Small intestine (tissue), 7 donors: ENCODE measurements at regions not wholly inside any gene's neighbourhood (a gene's known extent, or its start where the extent isn't known, plus 50 kb on each side); places are given as distances from the start of the nearest gene placed in this dataset.

Source experiments
- DNase-seq, 2 donors: peaks; one replicate each; pipeline versions ENCODE4 v3.0.0 to v3.0.0-alpha.2; 2013
- FAIRE-seq: peaks from 2 replicates; lab custom pipeline; 2012; peaks lifted over from hg19 to GRCh38; lab: Jason Lieb, UNC
- H3K27ac ChIP-seq, 3 donors: one replicate each; pipeline ENCODE4 v1.5.1; 2013; ENCODE audit warnings: low read length in 2 of 3, mild to moderate bottlenecking in 2 of 3, control low read depth in 1 of 3, inconsistent platforms in 1 of 3, low read depth in 1 of 3, moderate library complexity in 1 of 3
- H3K27me3 ChIP-seq, 3 donors: one replicate each; pipeline ENCODE4 v1.6.1; 2013; ENCODE audit warnings: low read length in 3 of 3, inconsistent platforms in 1 of 3; ENCODE audit not compliant: control insufficient read depth in 3 of 3, insufficient read depth in 3 of 3
- H3K36me3 ChIP-seq, 3 donors: one replicate each; pipeline ENCODE4 v1.6.1; 2013; ENCODE audit warnings: low read length in 3 of 3, inconsistent platforms in 1 of 3, low read depth in 1 of 3, mild to moderate bottlenecking in 1 of 3, moderate library complexity in 1 of 3; ENCODE audit not compliant: control insufficient read depth in 3 of 3, insufficient read depth in 2 of 3
- H3K4me1 ChIP-seq, 3 donors: one replicate each; pipeline ENCODE4 v1.6.1; 2013; ENCODE audit warnings: low read length in 2 of 3, inconsistent platforms in 1 of 3, low read depth in 1 of 3, mild to moderate bottlenecking in 1 of 3, moderate library complexity in 1 of 3; ENCODE audit not compliant: control insufficient read depth in 3 of 3, insufficient read depth in 2 of 3
- H3K4me3 ChIP-seq, 3 donors: one replicate each; pipeline ENCODE4 v1.5.1; 2013; ENCODE audit warnings: low read length in 3 of 3, control low read depth in 1 of 3, inconsistent platforms in 1 of 3, low read depth in 1 of 3, mild to moderate bottlenecking in 1 of 3, moderate library complexity in 1 of 3
- H3K9me3 ChIP-seq, 2 donors: one replicate each; pipeline ENCODE4 v1.6.1; 2013; ENCODE audit warnings: low read depth in 1 of 2, low read length in 1 of 2; ENCODE audit not compliant: control insufficient read depth in 2 of 2, insufficient read depth in 1 of 2
- WGBS, 3 donors: extraction: QIAGEN DNeasy Blood & Tissue Kit; methylation state at CpG; one replicate each; pipeline ENCODE4 v1.1.7; 2013; 5-methylcytosine and 5-hydroxymethylcytosine counted together
- donor health status: healthy with polysubstance abuse.
- donor health status: control.
- donor health status: control.
- donor health status: Bipolar disorder and iron deficiency.
- donor health status: healthy.

GRCh38 chr12:127300753-127301152 lies 966.2 kb upstream of the TMEM132C start:
- Histone ChIP-seq H3K9me3 (peaks cover 0 to 6% of the 10 kb centered on the region in 2 donors), H3K36me3 (no peaks in the 10 kb centered on the region), H3K4me1 (no peaks in the 10 kb centered on the region), H3K4me3 (no peak overlapping the region), H3K27ac (no peak overlapping the region), H3K27me3 (peaks cover 0 to 2% (median 0%) of the 10 kb centered on the region in 3 donors)
- FAIRE-seq (no peak), DNase-seq (peak; percentile 19 to 45)
- 17 to 55% (median 17%) methylated on average over 3 of the region's 3 CpGs for WGBS, 3 donors

- DNase-seq = no peak
- FAIRE-seq = no peak
- H3K4me1 ChIP-seq = no peaks in the 10 kb centered on the region
- no peak overlapping the region for H3K27ac ChIP-seq
- H3K27me3 ChIP-seq = peaks cover 0 to 2% (median 0%) of the 10 kb centered on the region in 3 donors
- no peaks in the 10 kb centered on the region for H3K36me3 ChIP-seq
- H3K4me3 ChIP-seq = no peak overlapping the region
- peaks cover 0 to 6% of the 10 kb centered on the region in 2 donors for H3K9me3 ChIP-seq
- WGBS, 3 donors = 30 to 58% (median 33%) methylated on average over 1 of the region's 1 CpG
These were observed 965.1 kb upstream of the TMEM132C start for GRCh38 chr12:127301876-127302275.

DNA sequence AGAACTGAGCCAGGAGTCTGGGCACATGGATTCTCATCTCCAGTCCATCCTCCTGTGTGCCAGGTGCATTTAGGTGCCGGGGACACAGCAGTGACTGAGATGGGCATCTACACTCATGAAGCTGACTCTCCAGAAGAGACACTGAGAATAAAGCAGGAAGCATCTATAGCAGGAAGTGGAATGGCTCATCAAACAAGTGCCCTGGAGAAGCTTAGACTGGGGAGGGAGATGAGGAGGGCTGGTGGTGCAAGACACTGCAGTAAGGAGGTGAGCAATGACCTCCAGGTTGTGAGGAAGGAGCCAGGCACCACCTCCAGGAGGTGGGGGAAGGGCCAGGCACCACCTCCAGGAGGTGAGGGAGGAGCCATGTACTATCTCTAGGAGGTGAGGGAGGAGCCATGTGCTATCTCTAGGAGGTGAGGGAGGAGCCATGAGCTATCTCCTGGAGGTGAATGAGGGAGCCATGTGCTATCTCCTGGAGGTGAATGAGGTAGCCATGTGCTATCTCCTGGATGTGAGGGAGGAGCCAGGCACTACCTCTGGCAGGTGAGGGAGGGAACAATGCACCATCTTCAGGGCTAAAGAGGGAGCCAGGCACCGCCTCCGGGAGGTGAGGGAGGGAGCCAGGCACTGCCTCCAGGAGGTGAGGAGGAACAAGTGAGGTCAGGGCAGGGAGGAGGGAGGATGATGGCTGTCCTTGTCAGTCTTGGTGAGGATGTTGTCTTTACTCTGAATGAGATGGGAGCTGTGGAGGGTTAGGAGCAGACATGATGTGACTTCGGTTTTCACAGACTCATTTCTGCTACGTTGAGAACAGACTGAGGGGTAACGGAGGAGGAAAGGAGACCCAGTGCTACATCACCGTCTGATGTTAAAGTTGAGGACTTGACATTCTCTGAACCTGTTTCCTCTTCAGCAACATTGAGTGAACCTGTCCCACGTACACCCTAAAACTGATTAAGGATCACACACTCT lies 961.9 kb upstream of the TMEM132C start:
- no peaks in the 10 kb centered on the region for H3K27me3 ChIP-seq
- DNase-seq = no peak
- H3K9me3 ChIP-seq = peaks cover 0 to under 1% of the 10 kb centered on the region in 2 donors
- no peaks in the 10 kb centered on the region for H3K4me1 ChIP-seq
- H3K27ac ChIP-seq = no peak overlapping the region
- WGBS, 3 donors = 86 to 90% (median 88%) methylated on average over 8 of the region's 8 CpGs
- FAIRE-seq = no peak
- no peak overlapping the region for H3K4me3 ChIP-seq
- no peaks in the 10 kb centered on the region for H3K36me3 ChIP-seq

GRCh38 chr12:127306604-127307215 lies 960.3 kb upstream of the TMEM132C start:
- 61 to 70% (median 61%) methylated on average over 4 of the region's 4 CpGs for WGBS, 3 donors
- Histone ChIP-seq H3K27ac (no peak overlapping the region), H3K4me3 (no peak overlapping the region), H3K36me3 (no peaks in the 10 kb centered on the region), H3K27me3 (no peaks in the 10 kb centered on the region), H3K9me3 (no peaks in the 10 kb centered on the region), H3K4me1 (no peaks in the 10 kb centered on the region)
- DNase-seq (no peak), FAIRE-seq (no peak)

- no peak overlapping the region for H3K4me3 ChIP-seq
- H3K9me3 ChIP-seq = no peaks in the 10 kb centered on the region
- DNase-seq = no peak
- H3K27me3 ChIP-seq = no peaks in the 10 kb centered on the region
- no peak overlapping the region for H3K27ac ChIP-seq
- WGBS, 3 donors = 82 to 89% (median 84%) methylated on average over 6 of the region's 6 CpGs
- no peaks in the 10 kb centered on the region for H3K4me1 ChIP-seq
- FAIRE-seq = no peak
- H3K36me3 ChIP-seq = no peaks in the 10 kb centered on the region
These were observed 959.4 kb upstream of the TMEM132C start for GRCh38 chr12:127307528-127307927.

- H3K4me3 ChIP-seq = no peak overlapping the region
- no peaks in the 10 kb centered on the region for H3K27me3 ChIP-seq
- H3K36me3 ChIP-seq = no peaks in the 10 kb centered on the region
- DNase-seq (no peak), FAIRE-seq (no peak)
- H3K27ac ChIP-seq = no peak overlapping the region
- H3K9me3 ChIP-seq = no peaks in the 10 kb centered on the region
- H3K4me1 ChIP-seq = no peaks in the 10 kb centered on the region
- WGBS, 3 donors = 83 to 96% (median 95%) methylated on average over 1 of the region's 1 CpG
These were observed 958.8 kb upstream of the TMEM132C start for GRCh38 chr12:127308148-127308547.

DNA sequence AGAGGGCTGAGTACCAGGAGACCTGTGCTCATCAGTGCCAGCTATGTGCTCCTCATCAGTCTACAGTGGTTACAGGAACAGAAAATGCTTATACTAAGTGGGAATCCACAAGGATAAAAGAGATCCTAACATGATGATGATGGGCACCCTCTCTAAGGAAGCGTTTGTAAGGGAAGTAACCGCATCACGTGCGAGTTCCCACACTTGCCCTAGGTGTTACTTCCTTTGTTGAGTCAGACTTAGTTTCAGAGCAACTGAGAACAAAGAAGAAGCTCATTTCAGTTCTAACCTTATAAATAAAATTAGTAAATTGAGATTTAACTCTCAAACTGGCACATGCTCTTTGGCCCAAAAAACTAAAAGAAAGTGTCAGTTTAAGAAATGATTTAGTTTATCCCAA lies 956.4 kb upstream of the TMEM132C start:
- FAIRE-seq (no peak), DNase-seq (no peak)
- 60 to 78% (median 75%) methylated on average over 4 of the region's 4 CpGs for WGBS, 3 donors
- Histone ChIP-seq H3K36me3 (no peaks in the 10 kb centered on the region), H3K27me3 (no peaks in the 10 kb centered on the region), H3K4me3 (no peak overlapping the region), H3K4me1 (no peaks in the 10 kb centered on the region), H3K27ac (no peak overlapping the region), H3K9me3 (no peaks in the 10 kb centered on the region)

- FAIRE-seq (no peak), DNase-seq (no peak)
- Histone ChIP-seq H3K4me1 (no peaks in the 10 kb centered on the region), H3K4me3 (no peak overlapping the region), H3K9me3 (peaks cover 0 to 1% of the 10 kb centered on the region in 2 donors), H3K27ac (no peak overlapping the region), H3K27me3 (no peaks in the 10 kb centered on the region), H3K36me3 (no peaks in the 10 kb centered on the region)
- WGBS, 3 donors = 70 to 73% (median 72%) methylated on average over 6 of the region's 6 CpGs
These were observed 955.1 kb upstream of the TMEM132C start for GRCh38 chr12:127311720-127312364.
